ENCODE measurements at regions not wholly inside any gene's neighbourhood (a gene's known extent, or its start where the extent isn't known, plus 50 kb on each side); places are given as distances from the start of the nearest gene placed in this dataset.
A peak's percentile ranks its signal among the peaks of the same experiment; 100 is the strongest.

DNA sequence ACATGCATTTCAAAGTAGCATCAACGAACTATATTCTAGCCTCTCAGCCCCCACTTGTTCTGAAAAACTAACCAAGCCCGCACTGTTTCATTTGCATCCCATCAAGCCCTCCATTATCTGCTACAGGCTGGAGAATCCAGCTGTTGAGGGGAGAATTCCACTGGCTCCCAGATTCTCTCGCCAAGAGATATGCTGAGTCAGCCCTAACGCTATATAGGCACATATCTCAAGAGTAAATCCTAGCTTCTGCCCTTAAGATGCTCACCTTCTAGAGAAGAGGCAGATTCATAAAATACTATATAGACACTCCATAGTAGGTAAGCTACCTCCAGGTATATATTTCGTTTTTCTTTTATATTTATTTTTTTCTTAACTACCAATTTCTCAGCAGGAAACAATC is 266.4 kb upstream of the TARS1 start:
- H3K79me2 ChIP-seq (ENCODE audit: control insufficient read depth, insufficient read depth, low read length), result no peaks in the 10 kb centered on the region
- H3K9ac ChIP-seq (ENCODE audit: insufficient read depth in 1 of 2, low read depth in 2 of 2, low read length in 2 of 2), result no peak overlapping the region
- ATAC-seq (no peak), FAIRE-seq (no peak), DNase-seq (ENCODE audit: extremely low read depth in 1 of 4, low spot score in 3 of 4) (no peak)
- H3K9me1 ChIP-seq (ENCODE audit: control insufficient read depth, insufficient read depth, low read length), result no peaks in the 10 kb centered on the region
- TF ChIP-seq TARDBP (IDR thresholded peaks at IDR 0.05) (no peak), HNRNPK (IDR thresholded peaks at IDR 0.05; ENCODE audit: low read depth, low read length, poor library complexity, severe bottlenecking) (no peak), ZNF212 (CRISPR knock-in tag; IDR thresholded peaks at IDR 0.05) (no peak), WHSC1 (IDR thresholded peaks at IDR 0.05; ENCODE audit: low read length) (no peak), MAFG (tag; conservative IDR thresholded peaks at IDR 0.05) (peak; percentile 67), ASH1L (IDR thresholded peaks at IDR 0.05; ENCODE audit: borderline replicate concordance, low read depth, partially characterized antibody) (no peak), ZNF551 (CRISPR knock-in tag; IDR thresholded peaks at IDR 0.05) (no peak), MAFF (IDR thresholded peaks at IDR 0.05; ENCODE audit: low read length) (peak; percentile 83), SP1 (CRISPR knock-in tag; IDR thresholded peaks at IDR 0.05) (no peak), C11orf30 (IDR thresholded peaks at IDR 0.05; ENCODE audit: low read depth) (peak; percentile 47; the same call in 1 of the 2 replicates), HDAC8 (tag; IDR thresholded peaks at IDR 0.05) (no peak), MAFK (IDR thresholded peaks at IDR 0.05; ENCODE audit: low read length) (peak; percentile 80), ZNF316 (IDR thresholded peaks at IDR 0.05) (peak; percentile 67), SIN3A (IDR thresholded peaks at IDR 0.05; ENCODE audit: borderline replicate concordance in 2 of 2, control insufficient read depth in 1 of 2, low read depth in 2 of 2, low read length in 2 of 2) (no peak), GATA2 (CRISPR knock-in tag; IDR thresholded peaks at IDR 0.05) (no peak)
- TF ChIP-seq, protein P1, sequence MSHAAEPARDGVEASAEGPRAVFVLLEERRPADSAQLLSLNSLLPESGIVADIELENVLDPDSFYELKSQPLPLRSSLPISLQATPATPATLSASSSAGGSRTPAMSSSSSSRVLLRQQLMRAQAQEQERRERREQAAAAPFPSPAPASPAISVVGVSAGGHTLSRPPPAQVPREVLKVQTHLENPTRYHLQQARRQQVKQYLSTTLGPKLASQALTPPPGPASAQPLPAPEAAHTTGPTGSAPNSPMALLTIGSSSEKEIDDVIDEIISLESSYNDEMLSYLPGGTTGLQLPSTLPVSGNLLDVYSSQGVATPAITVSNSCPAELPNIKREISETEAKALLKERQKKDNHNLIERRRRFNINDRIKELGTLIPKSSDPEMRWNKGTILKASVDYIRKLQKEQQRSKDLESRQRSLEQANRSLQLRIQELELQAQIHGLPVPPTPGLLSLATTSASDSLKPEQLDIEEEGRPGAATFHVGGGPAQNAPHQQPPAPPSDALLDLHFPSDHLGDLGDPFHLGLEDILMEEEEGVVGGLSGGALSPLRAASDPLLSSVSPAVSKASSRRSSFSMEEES (CRISPR knock-in tag; IDR thresholded peaks at IDR 0.05), result no peak
- TF ChIP-seq, protein P2, sequence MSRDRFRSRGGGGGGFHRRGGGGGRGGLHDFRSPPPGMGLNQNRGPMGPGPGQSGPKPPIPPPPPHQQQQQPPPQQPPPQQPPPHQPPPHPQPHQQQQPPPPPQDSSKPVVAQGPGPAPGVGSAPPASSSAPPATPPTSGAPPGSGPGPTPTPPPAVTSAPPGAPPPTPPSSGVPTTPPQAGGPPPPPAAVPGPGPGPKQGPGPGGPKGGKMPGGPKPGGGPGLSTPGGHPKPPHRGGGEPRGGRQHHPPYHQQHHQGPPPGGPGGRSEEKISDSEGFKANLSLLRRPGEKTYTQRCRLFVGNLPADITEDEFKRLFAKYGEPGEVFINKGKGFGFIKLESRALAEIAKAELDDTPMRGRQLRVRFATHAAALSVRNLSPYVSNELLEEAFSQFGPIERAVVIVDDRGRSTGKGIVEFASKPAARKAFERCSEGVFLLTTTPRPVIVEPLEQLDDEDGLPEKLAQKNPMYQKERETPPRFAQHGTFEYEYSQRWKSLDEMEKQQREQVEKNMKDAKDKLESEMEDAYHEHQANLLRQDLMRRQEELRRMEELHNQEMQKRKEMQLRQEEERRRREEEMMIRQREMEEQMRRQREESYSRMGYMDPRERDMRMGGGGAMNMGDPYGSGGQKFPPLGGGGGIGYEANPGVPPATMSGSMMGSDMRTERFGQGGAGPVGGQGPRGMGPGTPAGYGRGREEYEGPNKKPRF (IDR thresholded peaks at IDR 0.05; ENCODE audit: low read depth, low read length), result no peak
- in situ Hi-C loops (cut with MboI), result no loop called here
- no peaks in the 10 kb centered on the region for H3K36me3 ChIP-seq (ENCODE audit: control insufficient read depth, insufficient read depth, low read length)
- no peak overlapping the region for H3K4me2 ChIP-seq (ENCODE audit: insufficient read depth, low read length)
- no peaks in the 10 kb centered on the region for H4K20me1 ChIP-seq (replicated peaks; ENCODE audit: control insufficient read depth, insufficient read depth, low read length)
- H3K4me3 ChIP-seq, result no peak overlapping the region
- no peak overlapping the region for H2AFZ ChIP-seq (ENCODE audit: low read depth, low read length)
- no TSS peak for BruUV-seq (replicated peaks)
- H3K27ac ChIP-seq (ENCODE audit: extremely low read depth, low read depth, low read length), result no peak overlapping the region
- CTCF ChIA-PET (ENCODE audit: low intra/inter-chr PET ratio), result no interaction called here
- H3K4me1 ChIP-seq (replicated peaks in 1 of 2; ENCODE audit: control insufficient read depth in 2 of 2, insufficient read depth in 2 of 2, low read length in 2 of 2), result no peaks in the 10 kb centered on the region
- H3K9me3 ChIP-seq (replicated peaks; ENCODE audit: control insufficient read depth, insufficient read depth, low read depth, low read length), result no peaks in the 10 kb centered on the region; the same call in none of the 2 replicates
- intact Hi-C loops (cut with micrococcal nuclease), result no loop called here
- H3K27me3 ChIP-seq (ENCODE audit: control insufficient read depth in 2 of 2, insufficient read depth in 2 of 2, low read length in 2 of 2), result no peaks in the 10 kb centered on the region
- POLR2A ChIA-PET, result no interaction called here
- WGBS (ENCODE audit: insufficient coverage, low coverage, missing lambda C conversion rate), result 0% methylated on average over 5 of the region's 5 CpGs
